Natural killer cell treated with Interleukin-12 subunit alpha and Interleukin-12 subunit beta and Interleukin-15 and Interleukin-18, amount 100 ng/mL, for 72 hours (primary cell): ENCODE measurements at regions not wholly inside any gene's neighbourhood (a gene's known extent, or its start where the extent isn't known, plus 50 kb on each side); places are given as distances from the start of the nearest gene placed in this dataset.
"Not testable (repeated sequence)": the region's sequence is repeated elsewhere in the genome, so short reads cannot be mapped to it uniquely, and the experiment has no call there.

Experiments used
- ATAC-seq, 2 donors: fragments of 150-1000 bp; cut with Tn5 transposase in 1 of 2; sonication (Bioruptor Pico), chemical (Tn5 transposase) in 1 of 2; 2 replicates each; pipeline ENCODE4 v1.10.0; 2021
- DNase-seq: peaks from one replicate; pipeline ENCODE4 v3.0.0; 2022; ENCODE audit warnings: low spot score
- H3K27ac Mint-ChIP-seq, 2 donors: 1 replicate in 1 of 2; 2 replicates in 1 of 2; pipeline ENCODE4 v1.8.0; 2022; ENCODE audit warnings: mixed read lengths in 2 of 2, mild to moderate bottlenecking in 1 of 2, moderate library complexity in 1 of 2
- H3K27me3 Mint-ChIP-seq, 2 donors: 1 replicate in 1 of 2; 2 replicates in 1 of 2; pipeline ENCODE4 v1.8.0; 2022; ENCODE audit warnings: mixed read lengths in 2 of 2
- H3K36me3 Mint-ChIP-seq: one replicate; pipeline ENCODE4 v1.8.0; 2022; ENCODE audit warnings: mixed read lengths
- H3K4me1 Mint-ChIP-seq, 2 donors: 1 replicate in 1 of 2; 2 replicates in 1 of 2; pipeline ENCODE4 v1.8.0; 2022; ENCODE audit warnings: low read depth in 2 of 2, mixed read lengths in 2 of 2, mild to moderate bottlenecking in 1 of 2
- H3K4me3 Mint-ChIP-seq: one replicate; pipeline ENCODE4 v1.8.0; 2022; ENCODE audit warnings: mixed read lengths
- H3K9me3 Mint-ChIP-seq: 2 replicates; pipeline ENCODE4 v1.8.0; 2022; ENCODE audit warnings: mixed read lengths

- ATAC-seq (no peak), DNase-seq (no peak)
- Mint-ChIP-seq H3K27ac (no peak overlapping the region), H3K4me1 (no peaks in the 10 kb centered on the region), H3K9me3 (peaks cover 10% of the 10 kb centered on the region), H3K4me3 (no peak overlapping the region), H3K36me3 (no peaks in the 10 kb centered on the region), H3K27me3 (no peaks in the 10 kb centered on the region)
Measured at GRCh38 chr3:144818973-144819372, 847.4 kb downstream of the DIPK2A start.

- not testable (repeated sequence) for DNase-seq, H3K9me3 Mint-ChIP-seq, H3K4me1 Mint-ChIP-seq, H3K4me3 Mint-ChIP-seq, ATAC-seq, H3K36me3 Mint-ChIP-seq, H3K27ac Mint-ChIP-seq, H3K27me3 Mint-ChIP-seq
Measured at GRCh38 chr3:144820232-144820631, 848.6 kb downstream of the DIPK2A start.

GRCh38 chr3:144820726-144821125 is 849.1 kb downstream of the DIPK2A start:
- no peaks in the 10 kb centered on the region for H3K4me1 Mint-ChIP-seq
- H3K27ac Mint-ChIP-seq: no peak overlapping the region
- no peaks in the 10 kb centered on the region for H3K36me3 Mint-ChIP-seq
- peaks cover 10% of the 10 kb centered on the region for H3K9me3 Mint-ChIP-seq
- H3K4me3 Mint-ChIP-seq: no peak overlapping the region
- ATAC-seq (no peak), DNase-seq (no peak)
- H3K27me3 Mint-ChIP-seq: no peaks in the 10 kb centered on the region

- Mint-ChIP-seq H3K4me3 (no peak overlapping the region), H3K4me1 (no peaks in the 10 kb centered on the region), H3K27me3 (no peaks in the 10 kb centered on the region), H3K9me3 (peaks cover 10% of the 10 kb centered on the region), H3K27ac (no peak overlapping the region), H3K36me3 (no peaks in the 10 kb centered on the region)
- ATAC-seq (no peak), DNase-seq (no peak)
Measured at GRCh38 chr3:144821583-144821982, 850.0 kb downstream of the DIPK2A start.

- ATAC-seq (no peak), DNase-seq (no peak)
- H3K27ac Mint-ChIP-seq: no peak overlapping the region
- no peaks in the 10 kb centered on the region for H3K36me3 Mint-ChIP-seq
- H3K27me3 Mint-ChIP-seq: no peaks in the 10 kb centered on the region
- no peaks in the 10 kb centered on the region for H3K4me1 Mint-ChIP-seq
- no peak overlapping the region for H3K4me3 Mint-ChIP-seq
- H3K9me3 Mint-ChIP-seq: peaks cover 10% of the 10 kb centered on the region
Measured at GRCh38 chr3:144822671-144823070, 851.0 kb downstream of the DIPK2A start.

GRCh38 chr3:144831955-144832716 is 860.5 kb downstream of the DIPK2A start:
- no peak overlapping the region for H3K27ac Mint-ChIP-seq
- H3K4me3 Mint-ChIP-seq: no peak overlapping the region
- no peaks in the 10 kb centered on the region for H3K4me1 Mint-ChIP-seq
- no peaks in the 10 kb centered on the region for H3K27me3 Mint-ChIP-seq
- ATAC-seq (no peak), DNase-seq (no peak)
- peaks cover 18% of the 10 kb centered on the region for H3K9me3 Mint-ChIP-seq
- H3K36me3 Mint-ChIP-seq: no peaks in the 10 kb centered on the region

- H3K36me3 Mint-ChIP-seq: no peaks in the 10 kb centered on the region
- H3K9me3 Mint-ChIP-seq: peaks cover 34% of the 10 kb centered on the region
- H3K27me3 Mint-ChIP-seq: no peaks in the 10 kb centered on the region
- no peak overlapping the region for H3K4me3 Mint-ChIP-seq
- no peak for ATAC-seq
- H3K4me1 Mint-ChIP-seq: no peaks in the 10 kb centered on the region
- no peak overlapping the region for H3K27ac Mint-ChIP-seq
- DNase-seq: no peak
Measured at GRCh38 chr3:144839991-144840390, 868.4 kb downstream of the DIPK2A start.

GRCh38 chr3:144840866-144841265 is 869.2 kb downstream of the DIPK2A start:
- Mint-ChIP-seq H3K27me3 (no peaks in the 10 kb centered on the region), H3K27ac (no peak overlapping the region), H3K9me3 (peaks cover 27% of the 10 kb centered on the region), H3K4me3 (no peak overlapping the region), H3K4me1 (no peaks in the 10 kb centered on the region), H3K36me3 (no peaks in the 10 kb centered on the region)
- no peak for ATAC-seq
- DNase-seq: no peak

GRCh38 chr3:144843099-144843498 is 871.5 kb downstream of the DIPK2A start:
- no peaks in the 10 kb centered on the region for H3K36me3 Mint-ChIP-seq
- ATAC-seq (no peak), DNase-seq (no peak)
- no peak overlapping the region for H3K27ac Mint-ChIP-seq
- H3K4me1 Mint-ChIP-seq: no peaks in the 10 kb centered on the region
- H3K27me3 Mint-ChIP-seq: no peaks in the 10 kb centered on the region
- H3K4me3 Mint-ChIP-seq: no peak overlapping the region
- H3K9me3 Mint-ChIP-seq: peaks cover 16% of the 10 kb centered on the region

- ATAC-seq: no peak
- no peak for DNase-seq
- H3K9me3 Mint-ChIP-seq: peaks cover 6% of the 10 kb centered on the region
- H3K4me3 Mint-ChIP-seq: no peak overlapping the region
- no peaks in the 10 kb centered on the region for H3K27me3 Mint-ChIP-seq
- no peaks in the 10 kb centered on the region for H3K4me1 Mint-ChIP-seq
- H3K36me3 Mint-ChIP-seq: no peaks in the 10 kb centered on the region
- H3K27ac Mint-ChIP-seq: no peak overlapping the region
Measured at GRCh38 chr3:144852999-144853398, 881.4 kb downstream of the DIPK2A start.

GRCh38 chr3:144854020-144854419 is 882.4 kb downstream of the DIPK2A start:
- not testable (repeated sequence) for H3K4me3 Mint-ChIP-seq, H3K36me3 Mint-ChIP-seq, ATAC-seq, H3K27me3 Mint-ChIP-seq, DNase-seq, H3K9me3 Mint-ChIP-seq, H3K27ac Mint-ChIP-seq, H3K4me1 Mint-ChIP-seq

- Mint-ChIP-seq H3K27ac (no peak overlapping the region), H3K4me3 (no peak overlapping the region), H3K4me1 (no peaks in the 10 kb centered on the region), H3K36me3 (no peaks in the 10 kb centered on the region), H3K27me3 (no peaks in the 10 kb centered on the region), H3K9me3 (no peaks in the 10 kb centered on the region)
- no peak for DNase-seq
- ATAC-seq: no peak
Measured at GRCh38 chr3:144859161-144859560, 887.5 kb downstream of the DIPK2A start.

- Mint-ChIP-seq H3K9me3 (peaks cover 7% of the 10 kb centered on the region), H3K27me3 (no peaks in the 10 kb centered on the region), H3K27ac (no peak overlapping the region), H3K4me1 (no peaks in the 10 kb centered on the region), H3K36me3 (no peaks in the 10 kb centered on the region), H3K4me3 (no peak overlapping the region)
- ATAC-seq (no peak), DNase-seq (no peak)
Measured at GRCh38 chr3:144864646-144865045, 893.0 kb downstream of the DIPK2A start.

GRCh38 chr3:144865948-144866347 is 894.3 kb downstream of the DIPK2A start:
- DNase-seq: no peak
- H3K4me3 Mint-ChIP-seq: no peak overlapping the region
- peaks cover 14% of the 10 kb centered on the region for H3K9me3 Mint-ChIP-seq

GRCh38 chr3:144866476-144866875 is 894.9 kb downstream of the DIPK2A start:
- ATAC-seq (no peak), DNase-seq (no peak)
- Mint-ChIP-seq H3K27me3 (no peaks in the 10 kb centered on the region), H3K4me1 (no peaks in the 10 kb centered on the region), H3K27ac (no peak overlapping the region), H3K4me3 (no peak overlapping the region), H3K36me3 (no peaks in the 10 kb centered on the region), H3K9me3 (peaks cover 14% of the 10 kb centered on the region)

More at GRCh38 chr3:144865948-144866347, 894.3 kb downstream of the DIPK2A start:
- Mint-ChIP-seq H3K27me3 (no peaks in the 10 kb centered on the region), H3K36me3 (no peaks in the 10 kb centered on the region), H3K4me1 (no peaks in the 10 kb centered on the region), H3K27ac (no peak overlapping the region)
- no peak for ATAC-seq
